HFF-Myc (cell line): ENCODE measurements at regions not wholly inside any gene's neighbourhood (a gene's known extent, or its start where the extent isn't known, plus 50 kb on each side); places are given as distances from the start of the nearest gene placed in this dataset.

Experiments
- DNase-seq: peaks from one replicate; pipeline ENCODE4 v3.0.0-alpha.2; 2011; ENCODE audit warnings: low read depth; ENCODE audit errors: extremely low read depth
- H3K4me3 ChIP-seq: replicated peaks from 2 replicates; pipeline ENCODE4 v1.5.1; 2011; ENCODE audit warnings: low read depth, mild to moderate bottlenecking, control low read depth, low read length
- CTCF ChIP-seq: IDR thresholded peaks from 2 replicates; pipeline ENCODE4 v1.5.1; 2012; ENCODE audit warnings: mild to moderate bottlenecking, low read depth, low read length, control low read depth; ENCODE audit errors: missing control alignments

- H3K4me3 ChIP-seq, result no peak overlapping the region
- DNase-seq, result no peak
- no peak for TF ChIP-seq CTCF
Observed at GRCh38 chr2:106020821-106021661, 173.1 kb downstream of the UXS1 start.

- no peak overlapping the region for H3K4me3 ChIP-seq
- TF ChIP-seq CTCF, result no peak
- DNase-seq, result no peak
Observed at GRCh38 chr2:106020032-106020431, 174.1 kb downstream of the UXS1 start.

- TF ChIP-seq CTCF, result no peak
Observed at GRCh38 chr2:106018141-106018540, 176.0 kb downstream of the UXS1 start.

DNA sequence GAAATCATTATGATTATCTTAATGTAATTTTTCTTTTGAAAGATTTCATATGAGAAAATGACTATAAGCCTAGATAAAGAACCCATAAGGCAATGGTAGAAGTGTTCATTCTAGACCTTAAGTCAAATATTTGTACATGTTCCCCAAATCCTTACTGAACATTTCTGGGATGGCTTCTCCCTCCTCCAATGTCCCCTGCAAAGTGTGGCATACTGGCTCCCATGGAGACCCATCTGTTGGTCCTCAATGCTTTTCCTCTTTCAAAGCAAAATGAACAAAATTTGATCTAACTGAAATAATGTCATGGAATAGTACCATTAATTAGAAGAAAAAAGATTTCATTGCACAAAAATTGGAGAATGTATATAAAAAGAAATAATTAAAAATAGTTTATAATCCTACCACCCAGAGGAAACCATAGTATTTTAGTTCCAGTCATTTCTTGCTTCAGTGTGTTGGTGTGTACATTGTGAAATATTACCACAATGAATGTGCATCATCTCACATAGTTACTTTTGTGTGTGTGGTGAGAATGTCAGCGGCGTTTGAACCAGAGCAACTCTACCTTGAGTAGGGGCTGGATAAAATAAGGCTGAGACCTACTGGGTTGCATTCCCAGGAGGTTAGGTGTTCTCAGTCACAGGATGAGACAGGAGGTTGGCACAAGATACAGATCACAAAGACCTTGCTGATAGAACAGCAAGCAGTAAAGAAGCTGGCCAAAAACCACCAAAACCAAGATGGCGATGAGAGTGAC lies 181.3 kb downstream of the UXS1 start:
- no peak for TF ChIP-seq CTCF

More at GRCh38 chr2:106018141-106018540, 176.0 kb downstream of the UXS1 start:
- no peak for DNase-seq
- no peak overlapping the region for H3K4me3 ChIP-seq

GRCh38 chr2:106012001-106012590 lies 182.0 kb downstream of the UXS1 start:
- no peak for DNase-seq
- no peak overlapping the region for H3K4me3 ChIP-seq
- TF ChIP-seq CTCF, result no peak

More for the DNA sequence above, 181.3 kb downstream of the UXS1 start:
- no peak for DNase-seq
- H3K4me3 ChIP-seq, result no peak overlapping the region

DNA sequence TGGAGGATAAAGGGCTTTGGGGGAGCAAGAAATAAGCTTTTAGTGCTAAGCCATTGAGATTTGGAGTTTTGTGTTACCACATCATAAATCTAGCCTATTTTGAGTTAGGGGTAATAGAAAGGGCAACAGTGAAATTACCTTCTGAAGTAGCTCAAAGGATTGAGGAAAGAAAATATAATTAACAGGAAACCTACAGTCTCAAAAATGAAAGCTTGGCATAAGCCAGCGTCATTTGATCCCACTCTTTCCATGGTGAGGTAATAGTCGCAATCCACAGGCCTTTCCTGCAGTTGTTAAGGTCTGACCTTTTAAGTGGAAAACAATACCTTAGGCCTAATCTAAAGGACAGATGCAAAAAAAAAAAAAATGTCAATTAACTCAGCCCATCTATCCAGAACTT lies 182.7 kb downstream of the UXS1 start:
- DNase-seq, result no peak
- no peak overlapping the region for H3K4me3 ChIP-seq
- TF ChIP-seq CTCF, result no peak
